ENCODE measurements at regions not wholly inside any gene's neighbourhood (a gene's known extent, or its start where the extent isn't known, plus 50 kb on each side); places are given as distances from the start of the nearest gene placed in this dataset.

GRCh38 chr5:94009161-94009560 lies 267.8 kb upstream of the POU5F2 start (continued):
- TF ChIP-seq, protein P1, sequence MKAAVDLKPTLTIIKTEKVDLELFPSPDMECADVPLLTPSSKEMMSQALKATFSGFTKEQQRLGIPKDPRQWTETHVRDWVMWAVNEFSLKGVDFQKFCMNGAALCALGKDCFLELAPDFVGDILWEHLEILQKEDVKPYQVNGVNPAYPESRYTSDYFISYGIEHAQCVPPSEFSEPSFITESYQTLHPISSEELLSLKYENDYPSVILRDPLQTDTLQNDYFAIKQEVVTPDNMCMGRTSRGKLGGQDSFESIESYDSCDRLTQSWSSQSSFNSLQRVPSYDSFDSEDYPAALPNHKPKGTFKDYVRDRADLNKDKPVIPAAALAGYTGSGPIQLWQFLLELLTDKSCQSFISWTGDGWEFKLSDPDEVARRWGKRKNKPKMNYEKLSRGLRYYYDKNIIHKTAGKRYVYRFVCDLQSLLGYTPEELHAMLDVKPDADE (IDR thresholded peaks at IDR 0.05): no peak
- TF ChIP-seq NANOG (IDR thresholded peaks at IDR 0.05; ENCODE audit: borderline replicate concordance): no peak
- TF ChIP-seq, protein P2, sequence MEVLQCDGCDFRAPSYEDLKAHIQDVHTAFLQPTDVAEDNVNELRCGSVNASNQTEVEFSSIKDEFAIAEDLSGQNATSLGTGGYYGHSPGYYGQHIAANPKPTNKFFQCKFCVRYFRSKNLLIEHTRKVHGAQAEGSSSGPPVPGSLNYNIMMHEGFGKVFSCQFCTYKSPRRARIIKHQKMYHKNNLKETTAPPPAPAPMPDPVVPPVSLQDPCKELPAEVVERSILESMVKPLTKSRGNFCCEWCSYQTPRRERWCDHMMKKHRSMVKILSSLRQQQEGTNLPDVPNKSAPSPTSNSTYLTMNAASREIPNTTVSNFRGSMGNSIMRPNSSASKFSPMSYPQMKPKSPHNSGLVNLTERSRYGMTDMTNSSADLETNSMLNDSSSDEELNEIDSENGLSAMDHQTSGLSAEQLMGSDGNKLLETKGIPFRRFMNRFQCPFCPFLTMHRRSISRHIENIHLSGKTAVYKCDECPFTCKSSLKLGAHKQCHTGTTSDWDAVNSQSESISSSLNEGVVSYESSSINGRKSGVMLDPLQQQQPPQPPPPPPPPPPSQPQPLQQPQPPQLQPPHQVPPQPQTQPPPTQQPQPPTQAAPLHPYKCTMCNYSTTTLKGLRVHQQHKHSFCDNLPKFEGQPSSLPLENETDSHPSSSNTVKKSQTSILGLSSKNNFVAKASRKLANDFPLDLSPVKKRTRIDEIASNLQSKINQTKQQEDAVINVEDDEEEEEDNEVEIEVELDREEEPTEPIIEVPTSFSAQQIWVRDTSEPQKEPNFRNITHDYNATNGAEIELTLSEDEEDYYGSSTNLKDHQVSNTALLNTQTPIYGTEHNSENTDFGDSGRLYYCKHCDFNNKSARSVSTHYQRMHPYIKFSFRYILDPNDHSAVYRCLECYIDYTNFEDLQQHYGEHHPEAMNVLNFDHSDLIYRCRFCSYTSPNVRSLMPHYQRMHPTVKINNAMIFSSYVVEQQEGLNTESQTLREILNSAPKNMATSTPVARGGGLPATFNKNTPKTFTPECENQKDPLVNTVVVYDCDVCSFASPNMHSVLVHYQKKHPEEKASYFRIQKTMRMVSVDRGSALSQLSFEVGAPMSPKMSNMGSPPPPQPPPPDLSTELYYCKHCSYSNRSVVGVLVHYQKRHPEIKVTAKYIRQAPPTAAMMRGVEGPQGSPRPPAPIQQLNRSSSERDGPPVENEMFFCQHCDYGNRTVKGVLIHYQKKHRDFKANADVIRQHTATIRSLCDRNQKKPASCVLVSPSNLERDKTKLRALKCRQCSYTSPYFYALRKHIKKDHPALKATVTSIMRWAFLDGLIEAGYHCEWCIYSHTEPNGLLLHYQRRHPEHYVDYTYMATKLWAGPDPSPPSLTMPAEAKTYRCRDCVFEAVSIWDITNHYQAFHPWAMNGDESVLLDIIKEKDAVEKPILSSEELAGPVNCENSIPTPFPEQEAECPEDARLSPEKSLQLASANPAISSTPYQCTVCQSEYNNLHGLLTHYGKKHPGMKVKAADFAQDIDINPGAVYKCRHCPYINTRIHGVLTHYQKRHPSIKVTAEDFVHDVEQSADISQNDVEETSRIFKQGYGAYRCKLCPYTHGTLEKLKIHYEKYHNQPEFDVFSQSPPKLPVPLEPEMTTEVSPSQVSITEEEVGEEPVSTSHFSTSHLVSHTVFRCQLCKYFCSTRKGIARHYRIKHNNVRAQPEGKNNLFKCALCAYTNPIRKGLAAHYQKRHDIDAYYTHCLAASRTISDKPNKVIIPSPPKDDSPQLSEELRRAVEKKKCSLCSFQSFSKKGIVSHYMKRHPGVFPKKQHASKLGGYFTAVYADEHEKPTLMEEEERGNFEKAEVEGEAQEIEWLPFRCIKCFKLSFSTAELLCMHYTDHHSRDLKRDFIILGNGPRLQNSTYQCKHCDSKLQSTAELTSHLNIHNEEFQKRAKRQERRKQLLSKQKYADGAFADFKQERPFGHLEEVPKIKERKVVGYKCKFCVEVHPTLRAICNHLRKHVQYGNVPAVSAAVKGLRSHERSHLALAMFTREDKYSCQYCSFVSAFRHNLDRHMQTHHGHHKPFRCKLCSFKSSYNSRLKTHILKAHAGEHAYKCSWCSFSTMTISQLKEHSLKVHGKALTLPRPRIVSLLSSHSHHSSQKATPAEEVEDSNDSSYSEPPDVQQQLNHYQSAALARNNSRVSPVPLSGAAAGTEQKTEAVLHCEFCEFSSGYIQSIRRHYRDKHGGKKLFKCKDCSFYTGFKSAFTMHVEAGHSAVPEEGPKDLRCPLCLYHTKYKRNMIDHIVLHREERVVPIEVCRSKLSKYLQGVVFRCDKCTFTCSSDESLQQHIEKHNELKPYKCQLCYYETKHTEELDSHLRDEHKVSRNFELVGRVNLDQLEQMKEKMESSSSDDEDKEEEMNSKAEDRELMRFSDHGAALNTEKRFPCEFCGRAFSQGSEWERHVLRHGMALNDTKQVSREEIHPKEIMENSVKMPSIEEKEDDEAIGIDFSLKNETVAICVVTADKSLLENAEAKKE (CRISPR knock-in tag; IDR thresholded peaks at IDR 0.05): no peak

GRCh38 chr5:93998951-93999455 lies 257.6 kb upstream of the POU5F2 start:
- DNase-seq (ENCODE audit: low spot score) (no peak), ATAC-seq (no peak)
- no peak overlapping the region for H3K4me3 Mint-ChIP-seq
- H3K36me3 ChIP-seq (ENCODE audit: insufficient read depth): no peaks in the 10 kb centered on the region
- H2AFZ ChIP-seq: no peak overlapping the region
- H3K9me2 ChIP-seq (ENCODE audit: insufficient read depth): no peaks in the 10 kb centered on the region
- H3K4me1 Mint-ChIP-seq: no peaks in the 10 kb centered on the region
- H4K20me1 ChIP-seq (replicated peaks; ENCODE audit: insufficient read depth): no peaks in the 10 kb centered on the region
- no peaks in the 10 kb centered on the region for H3K27me3 ChIP-seq (ENCODE audit: insufficient read depth)
- H3K4me2 ChIP-seq: no peak overlapping the region
- H3K27ac ChIP-seq (ENCODE audit: low read depth): no peak overlapping the region
- no peaks in the 10 kb centered on the region for H3K27me3 Mint-ChIP-seq (ENCODE audit: insufficient read depth, low read depth, poor library complexity)
- H3K4me1 ChIP-seq (ENCODE audit: insufficient read depth): no peaks in the 10 kb centered on the region
- no peaks in the 10 kb centered on the region for H3K9me3 Mint-ChIP-seq
- H3F3A ChIP-seq (replicated peaks; ENCODE audit: low read depth): no peaks in the 10 kb centered on the region
- no peaks in the 10 kb centered on the region for H3K79me2 ChIP-seq (replicated peaks; ENCODE audit: insufficient read depth)
- no peak overlapping the region for H3K4me3 ChIP-seq
- H3K27ac Mint-ChIP-seq: no peak overlapping the region
- no peaks in the 10 kb centered on the region for H3K36me3 Mint-ChIP-seq (ENCODE audit: low read depth)
- TF ChIP-seq JUNB (IDR thresholded peaks at IDR 0.05; ENCODE audit: unreplicated experiment): no peak
- no peak for TF ChIP-seq REST (IDR thresholded peaks at IDR 0.05; ENCODE audit: unreplicated experiment)
- TF ChIP-seq EZH2 (IDR thresholded peaks at IDR 0.05; ENCODE audit: low read depth, unreplicated experiment): no peak
- TF ChIP-seq POLR2AphosphoS5 (IDR thresholded peaks at IDR 0.05; ENCODE audit: low read depth): no peak
- no peak for TF ChIP-seq STAT1 (IDR thresholded peaks at IDR 0.05; ENCODE audit: unreplicated experiment)
- TF ChIP-seq, protein P1 (IDR thresholded peaks at IDR 0.05): no peak
- TF ChIP-seq CREB1 (CRISPR knock-in tag; IDR thresholded peaks at IDR 0.05; ENCODE audit: low read depth): no peak
- TF ChIP-seq ZNF114 (CRISPR knock-in tag; IDR thresholded peaks at IDR 0.05): no peak
- TF ChIP-seq ZNF331 (CRISPR knock-in tag; IDR thresholded peaks at IDR 0.05; ENCODE audit: low read depth): no peak
